ENCODE measurements at regions not wholly inside any gene's neighbourhood (a gene's known extent, or its start where the extent isn't known, plus 50 kb on each side); places are given as distances from the start of the nearest gene placed in this dataset.
"Not testable (repeated sequence)": the region's sequence is repeated elsewhere in the genome, so short reads cannot be mapped to it uniquely, and the experiment has no call there.

DNA sequence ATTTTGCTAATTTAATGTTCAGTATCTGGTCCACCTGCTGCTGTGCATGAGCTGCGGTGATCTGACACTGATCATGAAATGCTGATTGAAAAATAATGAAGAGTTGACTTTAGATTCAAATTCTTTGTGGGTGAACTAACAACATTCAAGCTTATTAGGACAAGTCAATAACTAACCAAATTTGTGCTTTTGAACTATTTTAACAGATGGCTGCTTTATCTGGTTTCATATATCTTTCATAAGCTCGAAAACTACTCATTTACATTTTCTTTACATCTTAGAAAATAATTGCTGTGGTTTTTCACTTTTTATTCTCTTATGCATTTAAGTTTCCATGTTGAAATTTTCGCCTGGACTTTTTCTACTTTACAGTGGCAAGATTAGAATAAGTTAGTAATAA lies 274.8 kb upstream of the CCNG1 start:
- no peak for DNase-seq (ENCODE audit: low read depth in 3 of 3)

DNA sequence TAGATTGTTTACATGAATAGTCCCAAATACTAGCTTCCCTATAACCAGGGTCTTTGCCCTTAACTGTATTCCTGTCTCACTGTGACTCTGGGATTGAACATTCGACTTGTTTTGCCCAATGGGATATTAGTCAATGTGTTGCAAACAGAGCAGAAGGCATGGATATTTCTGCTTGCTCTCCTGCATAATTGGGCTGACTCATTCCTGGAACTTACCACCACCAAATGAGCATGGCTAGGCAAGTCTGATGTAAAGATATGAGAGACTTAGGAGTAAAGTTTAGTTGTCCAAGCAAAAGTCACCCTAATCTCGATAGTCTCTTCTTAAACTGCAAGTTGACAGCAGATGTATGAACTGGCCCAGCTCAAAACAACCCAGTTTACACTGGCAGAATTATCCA lies 273.5 kb upstream of the CCNG1 start:
- DNase-seq (ENCODE audit: low read depth in 3 of 3): no peak

DNA sequence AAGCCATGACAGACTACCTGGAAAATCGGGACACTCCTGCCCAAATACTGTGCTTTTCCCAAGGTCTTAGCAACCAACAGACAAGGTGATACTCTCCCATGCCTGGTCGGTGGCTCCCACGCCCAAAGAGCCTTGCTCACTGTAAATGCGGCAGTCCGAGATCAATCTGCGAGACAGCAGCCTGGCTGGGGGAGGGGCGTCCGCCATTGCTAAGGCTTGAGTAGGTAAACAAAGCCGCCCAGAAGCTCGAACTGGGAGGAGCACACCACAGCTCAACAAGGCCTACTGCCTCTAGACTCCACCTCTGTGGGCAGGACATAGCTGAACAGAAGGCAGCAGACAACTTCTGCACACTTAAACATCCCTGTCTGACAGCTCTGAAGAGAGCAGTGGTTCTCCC lies 272.1 kb upstream of the CCNG1 start:
- no peak for DNase-seq (ENCODE audit: low read depth in 3 of 3)

DNA sequence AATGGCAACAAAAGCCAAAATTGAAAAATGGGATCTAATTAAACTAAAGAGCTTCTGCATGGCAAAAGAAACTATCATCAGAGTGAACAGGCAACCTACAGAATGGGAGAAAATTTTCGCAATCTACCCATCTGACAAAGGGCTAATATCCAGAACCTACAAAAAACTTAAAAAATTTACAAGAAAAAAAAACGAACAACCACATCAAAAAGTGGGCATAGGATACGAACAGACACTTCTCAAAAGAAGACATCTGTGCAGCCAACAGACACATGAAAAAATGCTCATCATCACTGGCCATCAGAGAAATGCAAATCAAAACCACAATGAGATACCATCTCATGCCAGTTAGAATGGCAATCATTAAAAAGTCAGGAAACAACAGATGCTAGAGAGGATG lies 267.2 kb upstream of the CCNG1 start:
- DNase-seq (ENCODE audit: low read depth in 3 of 3): not testable (repeated sequence)

DNA sequence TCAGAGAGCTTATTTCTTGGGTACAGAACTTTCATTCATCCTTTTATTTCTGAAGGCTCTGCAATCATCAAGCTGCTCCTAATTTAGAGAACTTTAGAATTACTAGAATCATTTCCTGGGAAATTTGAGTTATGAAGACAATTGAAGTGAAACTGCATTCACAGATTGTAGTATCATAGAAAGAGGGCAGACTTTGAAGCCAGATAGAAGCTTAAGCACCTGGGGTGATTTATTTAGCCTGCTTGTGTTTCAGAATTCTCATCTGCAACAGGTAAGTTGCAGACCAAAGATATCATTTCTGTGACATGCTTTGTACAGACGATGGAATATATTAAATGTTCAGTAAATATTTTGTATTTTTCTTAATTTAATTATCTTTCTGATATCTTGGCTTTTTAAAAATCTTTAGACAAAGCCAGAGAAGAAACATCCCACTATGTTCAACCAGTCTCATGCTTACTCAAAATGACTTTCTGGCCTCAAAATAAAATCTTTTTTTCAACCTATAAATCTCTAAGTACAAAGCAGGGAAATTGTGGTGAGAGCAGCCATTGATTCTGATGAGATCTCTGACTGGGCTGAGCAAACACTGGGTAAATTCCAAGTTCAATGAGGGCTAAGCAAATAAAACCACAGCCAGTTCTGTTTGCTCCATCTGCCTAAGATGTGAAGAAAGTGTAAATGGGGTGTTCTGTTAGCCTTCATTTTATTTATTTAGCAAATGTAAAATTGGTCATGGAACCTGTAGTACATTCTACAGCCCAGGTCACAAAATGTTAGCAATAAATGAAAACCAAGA lies 264.7 kb upstream of the CCNG1 start:
- no peak for DNase-seq (ENCODE audit: low read depth in 3 of 3)

DNA sequence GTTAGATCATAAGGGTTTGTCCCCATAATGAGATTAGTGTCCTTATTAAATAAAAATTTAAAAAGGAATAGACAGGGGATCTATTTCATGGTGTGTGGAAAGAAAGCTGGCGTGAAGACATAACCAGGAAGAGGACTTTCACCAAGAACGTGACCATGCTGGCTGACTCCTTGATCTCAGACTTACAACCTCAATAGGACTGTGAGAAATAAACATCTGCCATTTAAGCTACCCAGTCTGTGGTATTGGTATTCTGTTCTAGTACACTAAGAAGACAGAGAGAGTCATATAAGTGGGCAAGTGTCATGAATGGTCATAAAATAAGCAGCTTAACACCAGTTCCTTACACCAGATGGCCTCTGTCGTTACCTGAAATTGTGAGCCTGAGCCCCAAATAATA lies 259.4 kb upstream of the CCNG1 start:
- no peak for DNase-seq (ENCODE audit: low read depth in 3 of 3)

DNA sequence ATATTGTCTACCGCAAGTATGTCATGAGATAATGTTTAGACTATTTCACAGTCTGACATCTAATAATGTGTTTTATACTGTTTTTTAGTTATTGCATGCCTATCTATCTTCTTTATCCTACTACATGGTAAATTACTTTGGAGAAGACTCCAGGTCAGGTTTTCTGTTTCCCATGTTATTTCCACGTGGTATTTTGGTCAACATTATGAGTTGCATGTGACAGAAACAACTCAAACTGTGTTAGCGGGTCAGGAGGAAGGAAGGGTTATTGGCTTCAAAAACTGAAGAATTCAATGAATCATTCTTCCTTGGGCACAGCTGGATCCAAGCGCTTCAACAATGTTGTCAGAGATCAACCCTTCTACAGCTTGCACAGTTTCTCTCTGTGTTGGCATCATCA lies 252.1 kb upstream of the CCNG1 start:
- no peak for DNase-seq (ENCODE audit: low read depth in 3 of 3)

DNA sequence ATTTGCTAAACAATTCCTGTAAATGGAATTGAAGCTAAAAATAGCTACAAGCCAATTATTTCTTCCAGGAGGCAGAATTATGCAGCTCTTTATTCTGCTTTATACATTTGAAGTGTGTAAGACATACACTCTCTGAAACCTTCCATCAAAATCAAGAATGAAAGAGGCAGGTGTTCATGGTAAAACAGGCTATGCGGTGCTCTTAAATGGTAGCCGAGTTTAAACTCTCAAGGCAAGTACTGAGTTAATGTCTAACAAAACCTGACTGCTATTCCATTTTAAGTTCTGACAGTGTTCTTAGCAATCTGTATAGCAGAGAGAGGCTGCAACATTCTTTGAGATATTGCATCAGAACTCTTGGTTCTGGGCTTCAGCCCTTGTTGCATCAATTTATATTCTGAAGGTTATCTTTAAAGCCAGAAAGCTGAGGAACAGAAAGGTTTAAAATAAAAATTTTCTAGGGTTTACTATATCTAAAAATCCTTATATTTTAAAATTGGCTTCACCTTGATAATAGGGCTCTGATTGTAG lies 248.3 kb upstream of the CCNG1 start:
- no peak for DNase-seq (ENCODE audit: low read depth in 3 of 3)

DNA sequence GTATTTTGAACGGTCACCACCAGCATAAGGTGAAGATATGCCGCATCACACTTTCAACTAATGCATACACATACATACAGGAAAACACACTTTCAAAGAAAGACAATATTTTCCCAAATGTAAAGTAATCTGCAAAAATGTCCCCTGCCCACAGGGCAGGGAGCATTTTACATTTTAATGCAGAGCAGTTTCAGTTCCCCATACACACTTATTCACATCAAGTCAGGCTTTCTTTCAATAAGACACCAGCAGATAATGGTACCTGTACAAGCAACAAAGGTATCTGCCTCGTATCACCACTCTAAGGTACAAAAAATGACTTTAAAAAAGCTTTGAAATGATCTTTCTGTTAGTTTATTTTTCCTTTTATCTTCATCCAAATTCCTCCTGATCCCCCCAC lies 247.1 kb upstream of the CCNG1 start:
- no peak for DNase-seq (ENCODE audit: low read depth in 3 of 3)

DNA sequence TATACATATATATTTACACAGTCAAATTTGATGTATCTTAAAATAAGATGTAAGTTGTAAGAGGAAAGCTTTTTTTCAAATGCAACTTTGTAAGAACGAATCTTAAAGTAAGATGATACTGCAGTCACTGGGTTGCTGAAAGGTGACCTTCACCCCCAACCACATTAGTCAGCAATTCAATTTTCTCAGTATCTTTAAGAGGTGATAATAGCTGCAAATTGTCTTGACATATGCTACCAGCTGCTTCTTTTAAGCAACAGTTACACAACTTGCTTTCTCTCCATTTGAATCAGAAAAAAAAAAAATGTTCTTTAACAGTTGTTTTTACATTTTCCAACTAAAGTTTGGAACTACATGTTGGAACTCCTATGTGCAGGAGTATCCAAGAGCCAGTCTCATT lies 246.6 kb upstream of the CCNG1 start:
- no peak for DNase-seq (ENCODE audit: low read depth in 3 of 3)

DNA sequence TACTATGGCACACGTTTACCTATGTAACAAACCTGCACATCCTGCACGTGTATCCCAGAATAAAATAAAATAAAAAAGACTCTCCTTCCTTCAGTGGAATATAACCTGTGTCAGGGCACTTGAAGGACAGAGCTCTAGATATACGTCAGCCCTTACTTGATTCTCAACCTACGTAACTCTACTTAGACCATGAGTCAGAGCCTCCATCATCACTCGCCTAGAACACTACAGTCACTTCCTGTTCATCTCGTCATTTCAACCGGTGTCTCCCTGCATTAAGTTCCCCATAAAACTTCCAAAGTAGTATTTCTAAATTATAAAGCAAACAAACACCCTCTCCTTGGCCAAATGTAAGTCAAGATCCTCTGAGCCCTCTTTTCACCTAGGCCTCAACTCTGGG lies 243.5 kb upstream of the CCNG1 start:
- no peak for DNase-seq (ENCODE audit: low read depth in 3 of 3)

DNA sequence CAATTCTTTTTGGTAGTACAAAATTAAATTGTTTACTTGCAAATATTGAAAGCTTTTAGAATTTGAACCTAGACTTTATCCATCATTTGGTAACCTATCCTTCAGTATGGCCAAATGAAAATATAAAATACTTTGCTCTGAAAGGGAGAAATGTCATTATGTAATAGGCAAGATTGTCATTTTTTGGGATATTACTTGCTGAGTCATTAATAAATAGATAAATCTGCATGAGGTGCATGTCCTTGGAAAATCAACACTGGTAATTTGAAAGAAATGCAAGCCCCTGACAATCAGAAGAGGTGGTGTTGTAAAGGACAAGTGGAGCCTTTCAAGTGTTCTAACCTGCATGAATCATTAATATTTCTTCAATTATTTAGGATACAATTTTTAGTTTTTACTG lies 231.8 kb upstream of the CCNG1 start:
- DNase-seq (ENCODE audit: low read depth in 3 of 3): no peak

DNA sequence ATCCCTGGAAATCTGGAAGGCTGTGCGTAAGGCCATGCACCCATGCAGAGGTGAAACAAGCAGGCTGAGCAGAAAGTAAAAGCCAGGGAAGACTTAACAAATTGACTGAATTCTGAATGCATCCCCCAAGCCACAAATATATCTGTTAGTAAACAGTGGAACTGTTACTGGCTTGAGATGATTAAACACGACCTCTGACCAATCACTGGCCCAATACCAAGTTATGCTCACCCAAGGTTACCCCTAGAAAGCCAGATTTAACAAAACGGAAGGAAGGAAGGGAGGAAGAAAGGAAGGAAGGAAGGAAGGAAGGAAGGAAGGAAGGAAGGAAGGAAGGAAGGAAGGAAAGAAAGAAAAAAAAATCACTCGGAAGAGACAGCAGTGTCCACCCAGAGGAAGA lies 215.8 kb upstream of the CCNG1 start:
- no peak for DNase-seq (ENCODE audit: low read depth in 3 of 3)

DNA sequence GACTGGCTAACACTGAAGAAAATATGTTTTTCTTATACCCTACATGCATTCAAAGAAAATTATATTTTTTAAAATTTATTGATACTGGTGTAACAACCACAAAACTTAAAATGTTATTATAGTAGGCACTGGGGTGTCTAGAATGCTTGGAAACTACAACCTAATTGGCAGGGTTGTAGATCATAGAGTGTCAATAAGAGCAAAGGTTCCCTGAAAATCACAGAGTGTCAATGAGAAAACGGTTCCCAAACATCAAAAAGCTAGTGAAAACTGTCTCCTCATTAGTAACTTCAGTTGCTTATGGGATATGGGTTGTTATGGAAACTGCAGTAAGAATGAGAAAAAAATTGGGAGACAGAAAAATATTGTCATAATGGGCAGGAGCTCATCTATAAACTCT lies 214.4 kb upstream of the CCNG1 start:
- DNase-seq (ENCODE audit: low read depth in 3 of 3): no peak

DNA sequence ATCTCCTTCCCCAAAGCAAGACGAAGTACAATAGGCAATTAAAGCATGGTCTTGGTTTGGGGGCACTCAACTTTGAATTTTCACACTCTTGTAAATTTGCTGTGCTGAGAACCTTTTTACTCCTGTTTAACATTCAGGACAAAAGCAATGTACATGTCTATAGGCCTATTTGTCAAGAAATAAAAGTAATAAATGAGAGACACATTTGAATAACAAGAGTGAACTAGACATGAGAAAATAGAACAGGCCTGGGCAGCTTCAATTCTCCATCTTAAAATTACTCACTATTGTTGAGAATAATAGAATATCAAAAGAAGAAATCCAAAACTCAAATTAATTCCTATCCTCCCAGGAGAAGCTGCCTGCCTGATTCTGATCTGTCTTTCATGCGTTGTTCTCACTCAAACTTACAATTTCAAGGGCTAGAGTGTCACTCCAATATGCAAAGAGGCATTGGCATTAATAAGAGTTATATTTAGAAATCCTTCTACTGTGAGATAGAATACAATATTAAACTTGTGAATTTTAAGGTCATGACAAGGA lies 192.9 kb upstream of the CCNG1 start:
- DNase-seq (ENCODE audit: low read depth in 3 of 3): no peak

DNA sequence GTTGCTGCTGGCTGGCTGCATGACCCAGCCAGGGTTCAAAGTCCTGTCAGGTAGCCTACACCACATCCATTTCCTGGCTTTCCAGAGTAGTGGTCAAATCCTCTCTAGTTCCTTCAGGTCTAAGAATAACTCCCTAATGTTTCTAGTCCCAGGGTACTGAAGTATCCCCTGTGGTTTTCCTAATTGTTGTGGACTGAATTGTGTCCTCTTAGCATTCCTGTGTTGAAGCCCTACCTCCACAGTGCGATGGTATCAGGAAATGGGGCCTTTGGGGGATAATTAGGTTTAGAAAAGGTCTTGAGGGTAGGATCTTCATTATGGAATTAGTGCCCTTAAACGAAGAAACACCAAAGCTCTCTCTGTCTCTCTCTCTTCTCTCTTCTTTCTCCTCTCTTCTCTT lies 191.8 kb upstream of the CCNG1 start:
- no peak for DNase-seq (ENCODE audit: low read depth in 3 of 3)

DNA sequence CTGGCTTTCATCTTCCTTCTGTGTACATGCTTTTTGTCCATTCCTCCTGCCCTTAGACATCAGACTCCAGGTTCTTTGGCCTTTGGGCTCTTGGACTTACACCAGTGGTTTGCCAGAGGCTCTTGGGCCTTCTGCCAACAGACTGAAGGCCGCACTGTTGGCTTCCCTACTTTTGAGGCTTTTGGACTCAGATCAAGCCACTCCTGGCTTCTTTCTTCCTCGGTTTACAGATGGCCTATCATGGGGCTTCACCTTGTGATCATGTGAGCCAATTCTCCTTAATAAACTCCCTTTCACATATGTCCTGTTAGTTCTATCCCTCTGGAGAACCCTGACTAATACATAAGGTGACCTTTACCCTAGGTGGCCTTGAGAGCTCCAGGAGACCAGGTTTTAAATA lies 189.1 kb upstream of the CCNG1 start:
- DNase-seq (ENCODE audit: low read depth in 3 of 3): no peak

DNA sequence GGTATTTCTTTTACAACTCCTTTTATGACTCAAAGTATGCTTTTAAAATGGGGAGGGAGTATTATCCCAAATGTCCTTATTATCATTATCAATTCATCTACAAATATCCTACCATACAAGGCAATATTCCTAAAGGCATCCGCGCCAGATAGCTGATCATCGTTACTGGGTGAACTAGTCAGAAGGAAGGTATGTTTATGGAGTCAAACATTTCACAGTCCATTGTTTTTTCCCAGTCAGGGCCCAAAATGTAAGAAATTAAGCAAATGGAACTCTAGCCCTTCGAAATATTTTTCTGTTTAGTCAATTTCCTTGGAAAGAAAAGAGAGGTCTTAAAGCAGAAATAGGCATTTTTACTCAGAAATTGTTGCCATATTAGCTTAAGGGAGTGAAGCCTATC lies 188.5 kb upstream of the CCNG1 start:
- no peak for DNase-seq (ENCODE audit: low read depth in 3 of 3)

DNA sequence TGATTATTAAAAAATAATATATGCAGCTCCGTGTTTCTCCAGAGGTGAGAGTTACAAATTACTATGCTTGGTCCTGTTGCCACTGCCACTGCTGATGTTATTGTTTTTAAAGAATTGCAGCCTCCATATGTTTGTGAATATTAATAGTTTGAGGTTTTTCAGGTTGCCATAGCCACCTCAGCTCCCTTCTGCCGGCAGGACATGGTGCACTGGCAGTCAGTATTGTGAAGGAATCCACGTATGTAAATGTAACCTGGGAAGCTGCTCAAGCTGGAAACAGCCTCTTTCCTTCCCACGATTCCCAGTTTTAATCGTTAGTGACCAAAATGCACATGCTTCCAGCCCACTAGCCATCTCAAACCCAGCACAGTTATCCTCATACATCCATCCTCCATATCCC lies 184.4 kb upstream of the CCNG1 start:
- no peak for DNase-seq (ENCODE audit: low read depth in 3 of 3)

DNA sequence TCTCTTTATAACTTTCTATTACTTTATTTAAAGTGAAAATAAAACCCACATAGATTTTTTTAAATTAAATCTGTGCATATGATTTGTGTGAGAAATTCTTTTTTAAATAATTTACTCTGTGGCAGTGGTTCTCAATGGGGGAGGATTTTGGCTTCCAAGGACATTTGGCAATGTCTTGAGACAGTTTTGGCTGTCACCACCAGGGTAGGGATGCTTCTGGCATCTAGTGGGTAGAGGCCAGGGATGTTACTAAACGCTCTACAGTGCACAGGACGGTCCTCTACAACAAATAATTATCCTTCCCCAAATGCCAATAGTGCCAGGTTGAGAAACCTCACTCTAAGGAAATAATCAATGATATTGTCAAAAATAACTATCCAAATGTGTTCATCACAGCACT lies 177.9 kb upstream of the CCNG1 start:
- DNase-seq (ENCODE audit: low read depth in 3 of 3): no peak

DNA sequence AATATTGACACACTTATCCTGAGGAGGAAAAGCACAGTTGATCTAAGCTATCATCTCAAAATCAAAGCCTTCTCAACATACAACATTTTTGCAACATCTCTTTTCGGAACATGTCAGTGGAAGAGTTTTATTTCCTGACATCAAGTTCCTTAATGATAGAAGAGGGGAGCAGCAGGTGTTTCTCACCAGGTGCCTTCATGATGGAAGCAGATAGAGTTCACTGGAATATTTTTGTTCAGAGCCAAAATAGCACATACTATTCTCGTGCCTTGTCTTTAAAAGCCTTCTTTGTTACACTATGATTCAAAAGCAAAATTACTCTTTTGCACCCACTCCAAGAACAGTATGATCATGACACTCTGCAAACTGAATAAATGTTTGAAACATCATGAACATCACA lies 176.9 kb upstream of the CCNG1 start:
- DNase-seq (ENCODE audit: low read depth in 3 of 3): no peak

DNA sequence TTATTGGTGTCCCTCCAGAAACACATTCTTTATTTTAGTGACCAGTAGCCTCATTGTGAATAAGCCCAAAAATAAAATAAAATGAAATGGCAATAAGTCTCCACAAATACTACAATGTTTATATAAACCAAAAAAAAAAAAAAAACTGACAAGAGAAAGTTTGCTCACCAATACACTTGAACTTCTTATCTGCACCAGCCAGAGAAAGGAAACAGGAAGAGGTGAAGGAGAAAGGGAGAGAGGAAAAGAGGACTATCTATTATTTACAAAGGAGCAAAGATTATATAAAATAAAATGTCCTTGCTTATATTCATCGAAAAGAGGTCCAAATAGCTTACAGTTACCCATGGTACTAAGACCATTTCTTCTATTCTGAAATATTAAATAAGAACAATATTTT lies 176.4 kb upstream of the CCNG1 start:
- DNase-seq (ENCODE audit: low read depth in 3 of 3): no peak

DNA sequence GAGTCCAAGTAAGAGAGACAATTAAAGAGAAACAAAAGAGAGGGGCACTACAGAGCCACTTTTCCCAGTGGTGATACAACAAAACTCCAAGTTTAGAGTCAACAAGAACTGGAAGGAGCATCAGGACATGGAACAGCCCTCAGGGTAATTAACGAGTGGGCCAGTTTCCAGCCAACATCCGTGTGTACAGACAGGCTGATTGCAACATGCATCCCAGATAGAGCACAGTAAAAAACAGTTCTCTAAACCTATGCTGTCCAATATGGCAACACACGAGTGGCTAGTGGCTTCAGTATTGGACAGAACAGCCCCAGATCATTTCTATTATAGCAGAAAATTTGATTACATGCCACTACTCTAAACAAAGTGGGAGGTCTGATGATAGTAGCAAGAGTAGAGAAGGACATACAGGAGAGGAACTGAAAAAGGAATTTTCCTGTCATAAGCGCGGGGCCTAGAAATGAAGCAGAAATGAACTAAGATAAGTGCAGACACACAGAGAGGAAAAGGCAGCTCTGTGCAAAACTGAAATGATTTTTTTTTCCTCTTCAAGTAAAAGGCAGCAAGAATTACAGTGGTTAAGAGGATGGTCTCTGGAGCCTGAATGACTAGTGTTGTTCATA lies 175.6 kb upstream of the CCNG1 start:
- no peak for DNase-seq (ENCODE audit: low read depth in 3 of 3)
